ENCODE measurements at regions not wholly inside any gene's neighbourhood (a gene's known extent, or its start where the extent isn't known, plus 50 kb on each side); places are given as distances from the start of the nearest gene placed in this dataset.
"Not testable (repeated sequence)": the region's sequence is repeated elsewhere in the genome, so short reads cannot be mapped to it uniquely, and the experiment has no call there.

DNA sequence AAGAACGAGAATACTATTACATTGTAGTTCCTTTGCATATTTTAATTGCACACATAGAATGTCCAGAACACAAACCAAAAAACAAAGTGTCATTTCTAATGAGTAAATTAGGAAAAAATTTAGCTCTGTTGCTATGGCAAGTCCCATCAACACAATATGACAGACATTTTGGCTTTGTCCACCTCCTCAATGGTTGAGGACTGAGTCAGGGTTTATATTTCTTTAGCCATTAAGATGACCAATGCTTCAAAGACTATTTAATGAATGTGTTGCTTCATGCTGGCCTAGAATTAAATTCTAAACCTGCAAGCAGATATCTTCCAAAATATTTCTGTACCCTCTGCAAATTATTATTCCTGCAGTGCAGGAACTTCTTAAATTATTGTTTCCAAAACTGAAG, 719.2 kb downstream of the NTRK3 start:
- no peaks in the 10 kb centered on the region for H3K27me3 ChIP-seq
- TF ChIP-seq, protein P1, sequence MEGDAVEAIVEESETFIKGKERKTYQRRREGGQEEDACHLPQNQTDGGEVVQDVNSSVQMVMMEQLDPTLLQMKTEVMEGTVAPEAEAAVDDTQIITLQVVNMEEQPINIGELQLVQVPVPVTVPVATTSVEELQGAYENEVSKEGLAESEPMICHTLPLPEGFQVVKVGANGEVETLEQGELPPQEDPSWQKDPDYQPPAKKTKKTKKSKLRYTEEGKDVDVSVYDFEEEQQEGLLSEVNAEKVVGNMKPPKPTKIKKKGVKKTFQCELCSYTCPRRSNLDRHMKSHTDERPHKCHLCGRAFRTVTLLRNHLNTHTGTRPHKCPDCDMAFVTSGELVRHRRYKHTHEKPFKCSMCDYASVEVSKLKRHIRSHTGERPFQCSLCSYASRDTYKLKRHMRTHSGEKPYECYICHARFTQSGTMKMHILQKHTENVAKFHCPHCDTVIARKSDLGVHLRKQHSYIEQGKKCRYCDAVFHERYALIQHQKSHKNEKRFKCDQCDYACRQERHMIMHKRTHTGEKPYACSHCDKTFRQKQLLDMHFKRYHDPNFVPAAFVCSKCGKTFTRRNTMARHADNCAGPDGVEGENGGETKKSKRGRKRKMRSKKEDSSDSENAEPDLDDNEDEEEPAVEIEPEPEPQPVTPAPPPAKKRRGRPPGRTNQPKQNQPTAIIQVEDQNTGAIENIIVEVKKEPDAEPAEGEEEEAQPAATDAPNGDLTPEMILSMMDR (IDR thresholded peaks at IDR 0.05): no peak
- intact Hi-C loops (cut with DNase I; ENCODE audit: low total_unique reads): no loop called here
- no peak overlapping the region for H3K27ac ChIP-seq
- no peaks in the 10 kb centered on the region for H3K36me3 ChIP-seq
- no peaks in the 10 kb centered on the region for H3K9me3 ChIP-seq
- no peak for DNase-seq
- H3K4me1 ChIP-seq: no peaks in the 10 kb centered on the region
- no peak overlapping the region for H3K4me3 ChIP-seq

DNA sequence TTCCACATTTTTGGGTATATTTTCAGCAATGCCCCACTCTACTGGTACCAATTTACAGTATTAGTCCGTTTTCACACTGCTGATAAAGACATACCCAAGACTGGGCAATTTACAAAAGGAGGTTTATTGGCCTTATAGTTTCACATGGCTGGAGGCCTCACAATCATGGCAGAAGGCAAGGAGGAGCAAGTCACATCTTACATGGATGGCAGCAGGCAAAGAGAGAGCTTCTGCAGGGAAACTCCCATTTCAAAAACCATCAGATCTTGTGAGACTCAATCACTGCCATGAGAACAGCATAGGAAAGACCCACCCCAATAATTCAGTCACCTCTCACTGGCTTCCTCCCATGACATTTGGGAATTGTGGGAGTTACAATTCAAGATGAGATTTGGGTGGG, 722.9 kb downstream of the NTRK3 start:
- intact Hi-C loops (cut with DNase I; ENCODE audit: low total_unique reads); DNase-seq; H3K27me3 ChIP-seq; H3K4me1 ChIP-seq; H3K4me3 ChIP-seq; H3K27ac ChIP-seq; H3K36me3 ChIP-seq; H3K9me3 ChIP-seq: not testable (repeated sequence)

DNA sequence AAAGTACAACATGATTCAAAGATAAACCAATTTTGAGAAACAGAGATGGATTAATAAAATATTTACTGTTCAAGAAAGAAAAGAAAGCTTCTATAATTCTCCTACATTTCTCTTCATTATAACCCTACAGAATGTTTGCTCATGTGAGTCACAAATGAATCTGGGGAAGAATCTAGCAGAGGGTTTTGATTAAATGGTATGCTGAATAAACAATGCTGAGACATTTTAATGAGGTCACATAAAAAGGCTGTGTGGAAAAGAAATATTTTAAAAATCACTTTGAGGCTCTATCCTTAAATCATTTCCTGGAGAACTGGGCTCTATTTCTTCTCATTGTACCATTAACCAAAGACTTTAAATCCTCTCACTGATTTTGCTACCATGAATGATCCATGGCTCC, 727.7 kb downstream of the NTRK3 start:
- H3K27me3 ChIP-seq: no peaks in the 10 kb centered on the region

DNA sequence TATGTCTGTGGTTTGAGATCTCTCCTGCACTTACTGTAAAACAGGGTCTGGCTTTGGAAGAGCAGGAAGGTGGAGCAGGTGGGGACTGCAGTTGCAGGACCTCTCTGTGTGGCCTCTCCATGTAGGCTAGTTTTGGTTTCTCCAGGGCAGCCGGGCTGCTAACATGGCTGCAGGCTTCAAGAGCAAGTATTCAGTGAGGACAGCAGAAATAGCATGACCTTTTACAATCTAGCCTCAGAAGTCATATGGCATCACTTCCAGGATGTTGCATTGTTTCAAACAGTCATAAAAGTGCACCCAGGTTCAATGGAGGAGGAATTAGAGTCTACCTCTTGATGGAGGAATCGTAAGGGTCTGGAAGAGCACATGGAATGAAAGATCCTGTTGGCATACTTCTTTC, 728.7 kb downstream of the NTRK3 start:
- no peaks in the 10 kb centered on the region for H3K36me3 ChIP-seq
- TF ChIP-seq, protein P1 (IDR thresholded peaks at IDR 0.05): no peak
- H3K4me1 ChIP-seq: no peaks in the 10 kb centered on the region
- H3K9me3 ChIP-seq: no peaks in the 10 kb centered on the region
- no peaks in the 10 kb centered on the region for H3K27me3 ChIP-seq
- no peak for DNase-seq
- H3K27ac ChIP-seq: no peak overlapping the region
- intact Hi-C loops (cut with DNase I; ENCODE audit: low total_unique reads): no loop called here
- H3K4me3 ChIP-seq: no peak overlapping the region

More for the DNA sequence above, 727.7 kb downstream of the NTRK3 start:
- no peak for DNase-seq
- Histone ChIP-seq H3K4me3 (no peak overlapping the region), H3K36me3 (no peaks in the 10 kb centered on the region), H3K4me1 (no peaks in the 10 kb centered on the region), H3K9me3 (no peaks in the 10 kb centered on the region), H3K27ac (no peak overlapping the region)
- TF ChIP-seq, protein P1 (IDR thresholded peaks at IDR 0.05): no peak
- intact Hi-C loops (cut with DNase I; ENCODE audit: low total_unique reads): no loop called here

DNA sequence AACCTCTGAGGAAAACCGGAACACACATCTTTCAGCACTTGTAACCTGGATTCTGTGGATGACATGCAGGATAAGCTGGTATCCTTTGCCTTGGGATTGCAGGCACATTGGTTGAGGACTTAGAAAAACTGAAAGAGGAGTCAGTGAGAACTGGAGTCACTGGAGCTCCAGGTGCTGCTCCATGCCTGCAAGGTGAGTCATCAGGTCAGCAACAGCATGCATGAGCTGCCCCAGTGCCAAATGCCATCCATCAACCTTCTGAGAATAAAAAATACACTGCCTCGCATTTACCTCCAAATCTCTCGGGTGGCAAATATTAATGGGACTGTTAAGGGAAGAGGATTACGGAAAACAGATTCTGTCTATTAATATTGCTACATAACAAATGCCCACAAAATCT, 729.1 kb downstream of the NTRK3 start:
- intact Hi-C loops (cut with DNase I; ENCODE audit: low total_unique reads): no loop called here
- no peak for DNase-seq
- TF ChIP-seq, protein P1 (IDR thresholded peaks at IDR 0.05): no peak
- no peak overlapping the region for H3K27ac ChIP-seq
- no peaks in the 10 kb centered on the region for H3K36me3 ChIP-seq
- no peak overlapping the region for H3K4me3 ChIP-seq
- H3K4me1 ChIP-seq: no peaks in the 10 kb centered on the region
- no peaks in the 10 kb centered on the region for H3K27me3 ChIP-seq
- H3K9me3 ChIP-seq: no peaks in the 10 kb centered on the region

DNA sequence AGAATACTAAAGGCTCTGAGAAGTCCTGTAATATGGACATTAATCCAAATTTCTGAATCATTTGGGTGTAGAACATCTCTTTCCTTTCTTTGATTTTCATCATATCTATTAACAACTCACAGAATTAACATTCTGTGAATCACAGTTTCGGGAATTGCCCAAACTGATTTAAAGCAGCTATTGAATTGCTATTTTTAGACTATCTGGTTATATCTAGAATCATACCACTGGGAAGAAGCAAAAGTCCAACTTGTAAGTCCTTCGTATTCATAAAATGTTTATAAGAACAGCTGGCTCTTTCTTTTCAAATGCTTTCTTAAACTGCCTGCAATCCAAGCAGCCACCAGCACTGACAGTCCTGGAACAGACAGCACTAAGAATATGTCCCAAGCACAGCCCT, 733.0 kb downstream of the NTRK3 start:
- TF ChIP-seq, protein P1 (IDR thresholded peaks at IDR 0.05): no peak
- DNase-seq: no peak
- intact Hi-C loops (cut with DNase I; ENCODE audit: low total_unique reads): no loop called here
- Histone ChIP-seq H3K9me3 (no peaks in the 10 kb centered on the region), H3K27ac (no peak overlapping the region), H3K4me1 (no peaks in the 10 kb centered on the region), H3K27me3 (no peaks in the 10 kb centered on the region), H3K4me3 (no peak overlapping the region), H3K36me3 (no peaks in the 10 kb centered on the region)

Data from tibial artery (tissue), 4 donors.